NCI-H2029 (cell line): ENCODE measurements at regions not wholly inside any gene's neighbourhood (a gene's known extent, or its start where the extent isn't known, plus 50 kb on each side); places are given as distances from the start of the nearest gene placed in this dataset.
A peak's percentile ranks its signal among the peaks of the same experiment; 100 is the strongest.
"Not testable (repeated sequence)": the region's sequence is repeated elsewhere in the genome, so short reads cannot be mapped to it uniquely, and the experiment has no call there.

ENCODE experiments used
- DNase-seq: peaks from one replicate; lab custom pipeline; 2025; lab: John Stamatoyannopoulos, UW

GRCh38 chrX:140633105-140633504, 76.5 kb upstream of the LINC00632 start:
- DNase-seq: not testable (repeated sequence)

- no peak for DNase-seq
These were observed 101.4 kb upstream of the LINC00632 start for GRCh38 chrX:140608111-140608510.

GRCh38 chrX:140602140-140602539, 97.3 kb upstream of the SOX3 start:
- DNase-seq: no peak

DNA sequence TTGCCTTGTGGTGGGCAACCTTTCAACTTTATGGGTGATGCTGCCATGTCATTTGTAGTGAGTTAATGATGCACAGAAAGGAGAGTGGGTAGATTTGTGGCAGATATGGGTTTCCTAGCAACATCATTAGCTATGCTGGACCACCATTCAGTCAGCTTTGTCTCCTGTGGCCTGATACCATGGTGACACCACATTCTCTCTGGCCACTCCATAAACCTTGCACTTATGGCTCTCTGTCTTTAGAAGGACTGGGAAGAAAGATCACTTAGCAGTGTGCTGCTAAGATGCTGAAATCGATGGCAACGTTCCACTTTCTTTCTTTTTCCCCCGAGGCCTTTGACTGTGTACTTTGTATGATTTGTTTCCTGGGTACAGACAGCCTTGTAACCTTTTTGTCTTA, 95.0 kb upstream of the SOX3 start:
- no peak for DNase-seq

DNA sequence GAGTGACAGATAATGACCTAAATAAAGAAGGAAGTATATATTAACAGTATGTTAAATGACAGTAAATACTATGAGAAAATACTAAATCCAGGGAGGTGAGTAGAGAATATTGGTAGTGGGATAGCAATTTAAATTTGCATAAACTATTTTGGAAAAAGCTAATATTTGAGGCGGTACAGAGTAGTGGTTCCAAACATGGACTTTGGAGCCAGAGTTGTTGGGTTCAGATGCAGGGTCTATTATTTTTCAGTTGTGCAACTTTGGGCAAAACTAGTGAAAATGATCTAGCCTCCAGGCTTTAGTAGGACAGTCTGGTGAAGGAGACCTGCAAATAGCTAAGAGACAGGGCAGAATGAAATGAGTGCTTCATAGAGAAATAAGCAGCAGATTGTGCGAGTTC, 84.8 kb upstream of the SOX3 start:
- no peak for DNase-seq

DNA sequence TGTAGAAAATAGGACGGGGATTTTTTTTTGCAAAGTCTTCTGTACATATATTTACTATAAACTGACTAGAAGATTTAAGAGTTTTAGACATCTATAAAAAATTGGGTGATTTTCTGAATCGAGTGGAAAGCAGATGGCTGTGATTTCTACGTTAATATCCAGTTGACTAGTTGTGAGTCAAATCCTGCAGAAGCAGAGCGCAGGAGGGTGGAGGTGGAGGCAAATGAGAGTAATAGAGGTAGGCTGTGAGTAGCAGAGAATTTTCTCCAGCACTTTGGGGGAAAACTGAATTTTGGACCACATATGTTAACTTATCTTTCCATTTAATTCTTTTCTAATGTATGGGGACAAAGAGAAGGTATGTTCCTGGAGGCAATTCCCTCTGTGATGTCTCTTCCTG, 82.1 kb upstream of the SOX3 start:
- no peak for DNase-seq

DNA sequence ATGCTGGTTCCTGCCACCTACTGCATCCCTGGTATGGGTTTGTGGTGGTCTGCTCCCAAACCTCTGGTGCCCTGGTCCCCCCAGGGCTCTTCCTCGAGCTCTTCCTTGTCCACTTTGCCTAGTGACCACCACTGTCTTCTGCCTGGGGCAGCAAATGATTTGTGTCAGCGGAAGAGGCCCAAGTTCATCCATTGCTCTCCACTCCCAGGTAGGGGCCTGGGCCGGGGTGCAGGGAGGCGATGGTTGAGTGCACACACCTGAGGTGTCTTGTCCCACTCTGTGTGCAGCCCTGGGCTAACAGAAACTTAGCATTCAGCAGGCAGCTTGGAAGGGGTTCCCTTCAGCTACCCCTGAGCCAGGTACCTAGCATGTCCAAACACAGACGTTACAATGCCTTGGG, 75.6 kb upstream of the SOX3 start:
- DNase-seq: no peak

GRCh38 chrX:140572724-140573123, 67.9 kb upstream of the SOX3 start:
- DNase-seq: peak; percentile 0

- no peak for DNase-seq
These were observed 59.0 kb upstream of the SOX3 start for GRCh38 chrX:140563893-140564292.
